Germinal center (tissue), 1 donor: ENCODE measurements at regions not wholly inside any gene's neighbourhood (a gene's known extent, or its start where the extent isn't known, plus 50 kb on each side); places are given as distances from the start of the nearest gene placed in this dataset.
"Not testable (repeated sequence)": the region's sequence is repeated elsewhere in the genome, so short reads cannot be mapped to it uniquely, and the experiment has no call there.

Source experiments
- DNase-seq: peaks from one replicate; pipeline ENCODE4 v3.0.0; 2012; ENCODE audit warnings: mixed read lengths, low spot score

GRCh38 chr4:52157071-52157470, 106.0 kb downstream of the SPATA18 start:
- DNase-seq, result not testable (repeated sequence)

- DNase-seq, result no peak
These were observed 106.7 kb downstream of the SPATA18 start for GRCh38 chr4:52157641-52158316.

- no peak for DNase-seq
These were observed 109.8 kb downstream of the SPATA18 start for GRCh38 chr4:52160859-52161258.

DNA sequence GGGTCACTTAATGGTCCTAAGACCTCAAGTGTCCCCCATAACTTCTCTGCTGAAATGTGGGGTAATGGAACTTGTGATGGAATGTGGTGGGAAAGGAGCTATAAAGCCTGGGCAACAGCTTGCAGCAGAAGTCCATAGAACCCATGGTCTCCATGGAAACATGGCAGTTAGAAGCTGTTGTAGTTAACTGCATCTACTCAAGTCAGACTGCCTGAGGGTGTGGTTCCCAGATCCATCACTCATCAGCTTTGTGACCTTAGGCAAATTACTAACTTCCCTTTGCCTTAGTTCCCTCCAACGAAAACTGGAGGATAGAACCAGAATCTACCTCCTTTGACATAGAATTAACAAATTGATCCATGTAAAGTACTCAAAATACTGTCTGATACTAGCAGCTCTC, 113.0 kb downstream of the SPATA18 start:
- DNase-seq, result no peak

GRCh38 chr4:52172166-52172565, 121.1 kb downstream of the SPATA18 start:
- no peak for DNase-seq

DNA sequence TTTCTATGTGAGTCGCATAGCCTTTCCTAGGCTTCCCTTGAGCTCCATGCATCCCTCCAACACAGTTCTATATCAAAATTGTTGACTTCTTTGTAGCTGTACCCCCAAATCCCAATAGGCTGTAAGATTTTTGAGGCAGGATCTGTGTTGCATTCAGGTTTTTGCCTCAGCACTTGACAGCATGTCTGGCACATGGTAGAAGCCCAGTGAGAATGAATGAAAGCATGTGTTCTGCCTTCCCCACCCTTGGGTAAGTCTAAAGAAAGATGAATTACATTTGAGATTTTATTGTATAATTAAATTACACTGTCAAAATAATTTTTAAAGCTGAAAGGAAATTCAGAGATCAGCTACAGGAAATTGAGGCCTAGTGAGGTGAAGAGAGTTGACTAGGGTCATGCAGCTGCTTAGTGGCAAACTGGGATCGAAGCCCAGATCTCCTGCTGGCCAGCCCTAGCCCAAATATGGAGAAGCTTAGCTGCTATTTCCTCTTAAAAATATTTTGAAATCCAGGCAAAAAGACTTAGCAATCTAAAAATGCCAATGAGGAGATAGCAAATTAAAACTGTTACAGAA, 122.5 kb downstream of the SPATA18 start:
- no peak for DNase-seq

DNA sequence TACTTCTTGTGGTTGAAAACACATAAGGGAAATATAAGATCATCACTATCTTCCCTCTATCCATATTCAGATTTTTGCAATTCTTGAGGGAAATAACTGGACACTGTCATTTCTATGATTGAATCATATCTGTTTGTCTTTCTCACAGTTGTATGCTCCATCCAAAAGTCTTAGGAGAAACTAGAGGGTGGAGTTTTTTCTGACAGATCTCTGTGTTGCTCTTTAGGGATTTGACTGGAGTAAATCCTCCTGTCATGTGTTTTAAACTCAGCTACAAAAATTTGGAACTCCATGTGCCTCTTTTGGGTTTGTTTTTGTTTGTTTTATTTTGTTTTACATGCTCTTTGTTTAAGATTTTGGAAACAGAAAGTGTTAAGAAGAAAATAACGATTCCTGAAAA, 136.5 kb downstream of the SPATA18 start:
- no peak for DNase-seq

DNA sequence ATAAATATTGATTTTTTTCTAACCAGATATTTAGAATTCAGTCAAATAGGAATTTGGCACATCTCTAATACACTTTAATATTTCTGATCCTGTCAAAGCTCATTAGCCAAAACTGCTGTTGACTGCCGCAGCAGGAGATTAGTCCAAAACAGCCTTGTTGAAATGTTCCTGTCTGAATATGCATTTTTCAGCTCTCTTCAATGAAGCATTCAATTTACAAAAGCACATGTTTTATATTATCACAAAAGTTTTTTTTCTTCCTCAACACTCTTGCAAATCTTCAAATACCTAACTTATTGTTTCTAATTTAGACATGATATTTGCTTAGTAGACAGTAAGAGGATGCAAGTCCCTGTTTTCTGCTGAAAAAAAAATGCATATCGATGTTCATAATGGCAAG, 140.9 kb downstream of the SPATA18 start:
- DNase-seq, result no peak

GRCh38 chr4:52192721-52193135, 141.6 kb downstream of the SPATA18 start:
- DNase-seq, result no peak

DNA sequence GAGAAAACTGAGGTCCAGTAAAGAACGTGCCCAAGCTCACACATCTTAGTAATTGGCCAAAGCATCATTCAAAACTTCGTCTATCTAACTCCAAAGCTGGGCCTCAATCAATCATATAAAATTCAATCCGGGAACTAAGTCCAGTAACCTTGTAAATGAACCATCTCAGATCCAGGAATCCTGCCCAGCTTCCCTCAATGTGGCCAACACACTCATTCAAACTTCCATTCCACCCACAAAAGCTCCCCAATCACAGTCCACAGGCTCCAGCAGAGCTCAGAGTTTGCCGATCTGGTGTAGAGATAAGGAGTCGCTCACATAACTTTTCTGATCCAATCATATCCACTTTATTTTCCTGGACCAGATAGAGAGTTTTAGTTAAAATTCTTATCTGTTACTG, 144.8 kb downstream of the SPATA18 start:
- no peak for DNase-seq

- no peak for DNase-seq
These were observed 145.6 kb downstream of the SPATA18 start for GRCh38 chr4:52196606-52197130.

- no peak for DNase-seq
These were observed 146.2 kb downstream of the SPATA18 start for GRCh38 chr4:52197306-52197705.

GRCh38 chr4:52198294-52198693, 147.2 kb downstream of the SPATA18 start:
- no peak for DNase-seq

GRCh38 chr4:52199574-52200338, 148.7 kb downstream of the SPATA18 start:
- DNase-seq, result no peak

DNA sequence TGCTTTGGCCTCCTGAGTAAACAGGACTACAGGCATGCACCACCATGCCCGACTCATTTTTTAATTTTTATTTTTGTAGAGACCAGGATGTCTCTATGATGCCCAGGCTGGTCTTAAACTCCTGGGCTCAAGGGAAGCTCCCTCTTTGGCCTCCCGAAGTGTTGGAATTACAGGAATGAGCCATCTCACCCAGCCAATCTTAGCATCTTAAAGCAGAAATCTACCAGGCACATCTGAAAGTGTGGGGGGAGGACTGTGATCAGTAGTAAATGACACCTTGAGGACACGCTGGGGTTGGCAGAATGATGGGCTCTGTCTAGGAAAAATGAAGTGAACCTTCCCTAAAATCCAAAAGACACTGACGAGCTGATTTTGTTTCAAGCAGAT, 149.2 kb downstream of the SPATA18 start:
- no peak for DNase-seq

DNA sequence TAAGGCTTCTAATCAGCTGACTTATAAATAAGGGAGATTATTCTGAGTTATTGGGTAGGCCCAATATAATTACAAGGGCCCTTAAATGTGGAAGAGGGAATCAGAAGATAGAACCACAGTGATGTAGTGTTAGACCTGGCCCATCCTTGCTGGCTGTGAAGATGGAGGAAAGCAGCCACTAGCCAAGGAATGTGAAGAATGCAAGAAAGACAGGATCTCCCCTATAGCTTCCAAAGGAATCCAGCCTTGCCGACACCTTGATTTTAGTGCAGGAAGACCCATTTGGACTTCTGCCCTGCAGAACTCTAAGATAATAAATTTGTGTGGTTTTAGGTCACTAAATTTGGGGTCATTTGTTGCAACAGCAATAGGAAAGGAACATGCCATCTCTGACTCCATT, 150.6 kb downstream of the SPATA18 start:
- DNase-seq, result no peak

DNA sequence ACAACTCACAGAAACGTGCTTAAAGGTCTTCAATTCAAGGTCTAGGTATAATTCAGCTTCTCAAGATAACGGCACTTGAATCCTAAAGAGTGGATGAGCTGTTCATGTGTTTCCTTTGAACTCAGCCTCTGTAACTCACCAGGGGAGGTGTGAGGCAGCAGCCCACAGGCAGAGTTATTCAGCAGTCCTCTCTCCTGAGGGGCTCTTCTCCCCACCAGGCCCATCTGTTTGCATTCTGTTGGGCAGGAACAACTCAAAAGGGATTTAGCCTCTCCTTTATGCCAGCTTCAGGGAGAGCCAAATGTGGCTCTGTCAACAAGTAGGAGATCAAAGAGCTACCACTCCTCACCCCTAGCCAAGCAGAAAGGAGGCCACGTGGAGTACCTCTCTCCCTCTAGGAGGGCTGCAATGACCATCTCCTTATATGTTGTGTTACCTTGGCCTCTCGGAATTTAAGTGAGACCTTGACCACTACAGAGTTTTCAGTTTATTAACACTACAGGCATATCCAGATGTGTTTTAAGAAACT, 151.2 kb downstream of the SPATA18 start:
- no peak for DNase-seq

GRCh38 chr4:52202931-52203330, 151.8 kb downstream of the SPATA18 start:
- DNase-seq, result no peak

- no peak for DNase-seq
These were observed 152.2 kb downstream of the SPATA18 start for GRCh38 chr4:52203351-52203750.

- no peak for DNase-seq
These were observed 153.8 kb downstream of the SPATA18 start for GRCh38 chr4:52204921-52205320.

DNA sequence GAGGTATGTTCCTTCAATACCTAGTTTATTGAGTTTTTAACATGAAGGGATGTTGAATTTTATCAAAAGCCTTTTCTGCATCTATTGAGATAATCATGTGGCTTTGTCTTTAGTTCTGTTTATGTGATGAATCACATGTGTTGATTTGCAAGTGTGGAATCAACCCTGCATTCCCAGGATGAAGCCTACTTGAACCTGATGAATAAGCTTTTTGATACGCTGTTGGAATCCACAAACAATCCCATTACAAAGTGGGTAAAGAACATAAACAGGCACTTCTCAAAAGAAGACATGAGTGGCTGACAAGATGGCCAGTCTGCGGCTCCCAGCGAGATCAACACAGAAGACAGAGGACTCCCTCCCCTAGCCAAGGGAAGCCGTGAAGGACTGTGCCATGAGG, 156.0 kb downstream of the SPATA18 start:
- DNase-seq, result not testable (repeated sequence)

DNA sequence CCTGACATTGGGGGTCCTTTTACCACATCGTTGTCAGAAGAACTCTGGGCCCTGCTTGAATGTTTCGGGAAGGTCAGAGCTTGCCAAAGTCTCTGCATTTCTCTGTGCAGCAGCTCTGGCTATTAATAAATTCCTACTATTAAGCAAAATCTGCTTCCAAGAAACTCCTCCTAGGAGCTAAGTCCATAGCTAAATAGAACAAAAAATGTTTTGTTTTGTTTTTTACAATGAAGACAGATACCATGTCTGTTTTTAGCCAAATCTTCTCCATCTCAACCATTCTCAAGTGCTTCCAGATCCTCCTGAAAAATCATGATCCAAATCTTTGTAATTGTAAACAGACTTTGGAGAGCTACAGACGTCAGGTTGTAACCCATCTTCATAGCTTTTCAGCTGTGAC, 161.6 kb downstream of the SPATA18 start:
- DNase-seq, result no peak

- no peak for DNase-seq
These were observed 180.4 kb downstream of the SPATA18 start for GRCh38 chr4:52231526-52231925.
